GM19025 (cell line): ENCODE measurements at regions not wholly inside any gene's neighbourhood (a gene's known extent, or its start where the extent isn't known, plus 50 kb on each side); places are given as distances from the start of the nearest gene placed in this dataset.

Experiments
- ATAC-seq: cut with Tn5 transposase; IDR thresholded peaks from one replicate; pipeline ENCODE4 v1.9.1; 2021; ENCODE audit warnings: mild to moderate bottlenecking, low read depth, moderate library complexity; ENCODE audit not compliant: unreplicated experiment

GRCh38 chr12:115450710-115451109 lies 766.7 kb upstream of the TBX3 start:
- ATAC-seq = no peak

- no peak for ATAC-seq
Measured at GRCh38 chr12:115450017-115450416, 766.0 kb upstream of the TBX3 start.

DNA sequence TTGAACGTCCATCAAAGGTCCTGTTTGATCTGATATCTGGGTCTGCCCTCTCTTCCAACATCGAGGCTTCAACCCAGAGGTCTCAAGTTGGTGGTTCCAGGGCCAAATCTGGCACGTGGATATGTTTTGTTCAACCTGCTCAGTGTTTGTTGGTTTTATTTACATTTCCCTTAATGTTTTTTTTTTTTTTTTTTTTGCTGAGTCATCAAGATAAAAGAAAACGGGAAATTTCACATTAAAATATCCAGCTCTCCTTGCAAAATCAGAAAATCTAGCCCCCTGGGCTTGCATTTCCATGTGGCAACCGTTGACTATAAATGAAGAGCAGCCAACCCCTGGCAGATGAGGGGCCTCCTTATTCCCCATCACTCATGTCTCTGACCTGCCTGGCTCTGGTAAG lies 765.6 kb upstream of the TBX3 start:
- ATAC-seq = no peak

DNA sequence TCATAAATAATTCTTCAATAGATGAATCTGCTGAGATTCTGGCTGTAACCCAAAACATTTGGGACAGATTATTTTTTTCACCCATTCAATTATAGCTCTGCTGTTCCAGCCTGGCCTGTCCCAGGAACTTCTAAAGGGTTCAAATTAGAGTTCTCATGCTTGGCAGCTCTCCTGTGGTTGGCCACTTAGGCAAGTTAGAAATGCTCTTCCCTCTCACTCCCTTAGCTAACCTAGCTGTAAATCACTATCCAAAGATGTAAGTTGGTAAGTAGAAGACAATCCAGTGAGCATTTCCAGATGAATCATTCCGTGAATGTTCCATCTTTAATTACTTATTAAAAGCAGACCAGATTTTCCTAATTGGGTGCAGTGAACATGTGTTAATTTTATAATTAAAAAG lies 760.4 kb upstream of the TBX3 start:
- ATAC-seq = no peak

DNA sequence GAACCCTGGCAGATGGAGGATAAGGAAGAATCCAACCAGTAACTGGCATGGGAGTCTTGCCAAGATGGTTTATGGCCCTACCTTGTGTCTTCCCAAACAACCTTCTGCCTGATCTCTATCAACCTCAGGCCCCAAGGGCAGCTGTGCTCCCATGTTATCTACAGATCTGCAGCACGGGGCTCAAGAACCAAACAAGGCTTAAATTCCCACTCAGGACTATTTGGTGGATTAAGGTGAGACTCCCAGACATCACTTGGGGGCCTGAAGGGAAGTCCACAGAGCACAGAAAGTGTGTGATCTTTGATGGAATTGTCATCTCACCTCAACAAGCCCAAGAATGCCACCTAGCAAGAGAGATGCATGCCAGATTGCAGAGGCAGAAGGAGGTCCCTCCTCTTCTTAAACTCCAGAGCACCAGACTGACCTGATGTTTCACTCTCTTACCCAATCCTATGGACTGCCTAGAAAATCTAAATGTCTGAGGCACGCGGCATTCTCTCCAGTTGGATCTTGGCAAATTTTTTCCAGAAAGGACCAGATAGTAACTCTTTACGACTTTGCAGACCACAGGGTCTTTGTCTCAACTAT lies 759.5 kb upstream of the TBX3 start:
- ATAC-seq = no peak

- no peak for ATAC-seq
Measured at GRCh38 chr12:115440438-115440837, 756.5 kb upstream of the TBX3 start.

DNA sequence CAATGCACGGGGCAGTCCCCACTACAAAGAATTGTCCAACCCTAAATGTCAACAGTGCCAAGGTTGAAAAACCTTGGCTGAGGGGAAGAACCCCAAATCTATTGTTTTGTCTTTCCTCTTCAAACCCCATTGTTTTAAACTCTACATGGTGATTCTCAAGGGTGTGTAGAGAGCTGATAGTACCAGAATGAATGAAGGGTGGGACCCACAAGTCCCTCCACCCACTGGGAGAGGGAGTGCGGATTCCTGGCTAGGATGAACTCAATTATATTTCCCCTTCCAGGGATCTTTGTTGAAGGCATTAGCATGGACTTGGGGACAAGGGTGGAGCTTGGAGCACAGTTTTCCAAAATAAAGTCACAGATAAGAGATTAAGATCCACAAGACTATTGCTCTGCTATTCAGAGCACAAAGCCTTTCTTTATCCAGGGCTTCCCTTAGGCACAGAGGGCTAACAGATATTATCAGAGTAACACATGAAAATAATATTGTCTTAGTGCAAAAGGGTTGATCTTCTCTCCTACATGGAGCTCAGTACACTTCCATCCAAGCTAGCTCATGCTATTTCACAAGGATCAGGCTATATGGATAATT lies 755.1 kb upstream of the TBX3 start:
- ATAC-seq = no peak

GRCh38 chr12:115438314-115438713 lies 754.3 kb upstream of the TBX3 start:
- ATAC-seq = no peak

DNA sequence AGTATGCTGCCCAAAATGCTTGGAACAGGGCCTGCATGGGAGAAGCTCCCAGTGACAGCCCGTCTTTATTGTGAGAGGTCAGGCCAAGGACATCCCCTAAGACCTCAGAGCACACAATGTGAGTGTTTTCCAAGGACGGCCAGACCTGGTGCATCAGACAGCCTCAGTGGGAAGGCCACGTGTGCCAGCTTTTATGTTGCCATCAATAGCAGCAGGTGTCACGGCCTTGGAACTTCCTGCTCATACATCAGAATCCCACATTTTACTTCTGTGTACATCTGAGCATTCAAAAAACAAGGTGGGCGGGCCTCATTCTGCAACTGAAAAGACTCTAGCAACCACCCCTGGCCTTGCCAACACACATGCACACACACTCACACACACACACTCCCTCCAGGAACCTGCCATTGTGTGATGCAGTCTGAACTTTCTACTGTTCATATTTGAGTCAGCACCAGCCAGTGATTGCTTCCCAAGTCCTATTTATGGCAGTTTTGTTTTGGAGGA lies 753.1 kb upstream of the TBX3 start:
- ATAC-seq = no peak

GRCh38 chr12:115433014-115433634 lies 749.1 kb upstream of the TBX3 start:
- ATAC-seq = no peak

GRCh38 chr12:115430636-115431035 lies 746.7 kb upstream of the TBX3 start:
- no peak for ATAC-seq

GRCh38 chr12:115426732-115427131 lies 742.8 kb upstream of the TBX3 start:
- no peak for ATAC-seq

DNA sequence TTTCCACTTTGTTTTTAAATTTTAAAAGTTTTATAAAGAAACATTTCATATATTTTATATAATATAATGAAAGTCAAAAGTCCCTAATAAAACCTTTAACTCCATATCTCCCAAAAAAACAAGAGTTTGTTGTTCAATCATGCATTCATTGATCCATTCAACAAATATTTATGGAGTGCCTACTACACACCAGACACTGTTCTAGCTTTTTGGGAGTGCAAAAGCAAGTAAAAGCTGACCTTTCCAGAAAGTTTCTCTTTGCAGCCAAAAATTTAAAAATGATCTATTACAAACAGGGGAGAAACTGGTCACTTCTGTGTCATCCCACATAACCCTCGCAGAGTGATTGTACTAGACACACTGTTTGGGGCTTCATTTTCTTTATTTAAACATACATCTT lies 740.0 kb upstream of the TBX3 start:
- ATAC-seq = no peak

DNA sequence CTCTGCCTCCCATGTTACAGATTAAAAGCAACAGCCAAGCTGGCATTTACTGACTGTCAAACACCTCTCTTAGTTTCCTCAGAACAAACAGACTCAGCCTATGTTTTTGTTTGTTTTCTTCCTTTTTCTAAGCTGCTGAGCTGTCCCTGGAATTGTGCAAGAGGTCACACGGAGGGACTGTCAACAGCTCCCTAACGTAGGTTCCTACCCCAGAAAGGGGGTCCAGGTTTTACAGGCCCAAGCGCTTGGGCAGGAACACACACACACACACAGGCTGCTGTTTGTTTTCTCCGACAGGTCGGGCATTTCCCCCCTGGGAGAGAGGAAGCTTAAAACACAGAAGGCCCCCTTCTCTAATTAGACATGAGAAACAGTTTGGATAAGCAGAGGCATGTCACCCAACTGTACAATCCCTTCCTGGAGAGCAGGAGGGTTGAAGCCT lies 739.6 kb upstream of the TBX3 start:
- ATAC-seq = no peak

DNA sequence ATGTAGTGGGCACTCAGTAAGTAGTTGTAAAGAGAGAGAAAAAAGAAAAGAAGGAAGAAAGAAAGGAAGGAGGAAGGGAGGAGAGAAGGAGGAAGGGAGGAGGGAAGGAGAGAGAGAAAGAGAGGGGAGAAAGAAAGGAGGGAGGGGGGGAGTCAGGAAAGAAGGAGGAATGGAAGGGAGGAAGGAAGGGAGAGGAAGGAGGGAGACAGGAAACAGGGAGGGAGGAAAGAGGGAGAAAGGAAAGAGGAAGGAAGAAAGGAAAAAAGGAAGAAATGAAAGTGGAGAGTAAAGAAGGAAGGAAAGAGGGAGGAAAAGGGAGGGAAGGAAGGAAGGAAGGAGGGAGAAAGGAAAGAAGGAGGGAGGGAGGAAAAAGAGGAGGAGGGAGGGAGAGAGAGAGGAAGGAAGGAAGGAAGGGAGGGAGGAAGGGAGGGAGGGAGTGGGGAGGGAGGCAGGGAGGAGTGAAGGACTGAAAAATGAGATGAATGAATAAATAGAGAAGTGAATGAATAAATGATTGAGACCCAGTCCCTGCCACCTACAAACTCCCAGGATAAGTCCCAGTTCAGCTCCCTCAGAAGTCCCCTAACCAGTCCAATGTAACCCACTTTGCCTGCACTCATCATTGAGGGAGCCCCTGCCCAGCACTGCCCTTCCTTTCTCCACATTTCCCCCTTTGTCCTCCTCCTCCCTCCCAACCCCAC lies 739.0 kb upstream of the TBX3 start:
- no peak for ATAC-seq

GRCh38 chr12:115421796-115422709 lies 738.1 kb upstream of the TBX3 start:
- ATAC-seq = no peak

- ATAC-seq = no peak
Measured at GRCh38 chr12:115421350-115421749, 737.4 kb upstream of the TBX3 start.

DNA sequence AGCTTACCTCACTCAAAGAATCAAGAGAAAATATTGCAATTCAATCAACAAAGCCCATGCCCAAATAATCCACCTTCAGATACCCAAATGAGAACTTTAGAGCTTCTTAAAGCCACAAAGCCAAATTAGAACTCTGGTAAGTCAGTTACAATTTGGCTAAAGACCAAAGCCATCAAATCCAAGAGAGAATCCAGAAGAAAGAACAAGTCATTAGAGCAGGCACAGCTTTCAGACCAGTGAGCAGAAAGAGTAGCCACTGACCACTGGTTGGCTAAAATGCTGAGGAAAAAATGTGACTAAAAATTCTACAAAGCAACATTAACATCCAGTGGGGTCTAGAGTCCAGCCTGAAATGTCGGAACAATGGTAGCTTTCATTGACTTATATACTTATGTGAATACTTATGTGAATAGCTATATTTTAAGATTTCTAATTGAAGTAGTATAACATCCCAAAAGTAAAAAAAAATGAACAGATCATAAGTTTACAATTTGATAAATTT lies 735.2 kb upstream of the TBX3 start:
- no peak for ATAC-seq

GRCh38 chr12:115417610-115418009 lies 733.6 kb upstream of the TBX3 start:
- no peak for ATAC-seq

DNA sequence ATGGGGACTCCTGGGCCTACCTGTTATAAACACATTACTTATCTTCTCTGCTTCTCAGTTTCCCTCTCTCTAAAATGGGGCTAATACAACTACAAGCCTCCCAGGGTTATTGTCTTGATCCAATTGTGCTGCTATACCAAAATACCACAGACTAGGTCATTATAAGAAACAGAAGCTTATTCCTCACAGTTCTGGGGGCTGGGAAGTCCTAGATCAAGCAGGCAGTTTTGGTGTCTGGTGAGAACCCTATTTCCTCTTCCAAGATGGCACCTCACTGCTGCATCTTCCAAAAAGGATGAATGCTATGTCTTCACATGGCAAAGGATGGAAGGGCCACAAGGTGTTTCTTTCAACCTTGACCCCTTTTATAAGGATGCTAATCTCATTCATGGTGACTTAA lies 732.9 kb upstream of the TBX3 start:
- ATAC-seq = no peak
